OCI-LY7 (cell line): ENCODE measurements at regions not wholly inside any gene's neighbourhood (a gene's known extent, or its start where the extent isn't known, plus 50 kb on each side); places are given as distances from the start of the nearest gene placed in this dataset.

Source experiments
- BruUV-seq: library from RNA; stranded (reverse); fragments of 400-500 nt; replicated peaks from 2 replicates; lab custom pipeline; 2021; lab: Mats Ljungman, UMichigan
- CTCF ChIA-PET: fragments of 300-600 bp; sonication (Branson Sonifier 250); formaldehyde crosslinking; loops from one replicate; lab custom pipeline; 2022; ENCODE audit warnings: antibody characterized with exemption; ENCODE audit not compliant: unreplicated experiment; lab: Charles Lee
- POLR2A ChIA-PET: fragments of 300-600 bp; sonication (Branson Sonifier 250); formaldehyde crosslinking; loops from one replicate; lab custom pipeline; 2022; ENCODE audit warnings: antibody characterized with exemption; lab: Charles Lee
- DNase-seq: peaks from one replicate; pipeline ENCODE4 v3.0.0-alpha.2; 2015; ENCODE audit warnings: low spot score
- H2AFZ ChIP-seq: fragments of 200-600 bp; sonication (generic), shearing (Covaris generic); 2 replicates; pipeline ENCODE4 v1.6.1; 2014; ENCODE audit warnings: mild to moderate bottlenecking, antibody characterized with exemption, low read length, moderate library complexity
- H3K27ac ChIP-seq: fragments of 200-600 bp; sonication (generic); 2 replicates; pipeline ENCODE4 v1.5.1; 2014; ENCODE audit warnings: mixed run types, low read depth, mild to moderate bottlenecking, moderate library complexity, low read length, inconsistent platforms; ENCODE audit not compliant: poor library complexity, severe bottlenecking
- H3K36me3 ChIP-seq: fragments of 200-600 bp; sonication (generic); 2 replicates; pipeline ENCODE4 v1.6.1; 2014; ENCODE audit warnings: mild to moderate bottlenecking, antibody characterized with exemption, low read length, moderate library complexity, mixed read lengths; ENCODE audit not compliant: insufficient read depth
- H3K4me1 ChIP-seq: fragments of 200-600 bp; sonication (generic); 2 replicates; pipeline ENCODE4 v1.5.1; 2014; ENCODE audit warnings: mild to moderate bottlenecking, low read length; ENCODE audit not compliant: insufficient read depth, poor library complexity, severe bottlenecking
- H3K4me2 ChIP-seq: fragments of 200-600 bp; sonication (generic); 2 replicates; pipeline ENCODE4 v1.6.1; 2014; ENCODE audit warnings: mild to moderate bottlenecking, low read length
- H3K4me3 ChIP-seq: fragments of 200-600 bp; sonication (generic); 2 replicates; pipeline ENCODE4 v1.5.1; 2014; ENCODE audit warnings: mild to moderate bottlenecking, low read depth, low read length; ENCODE audit not compliant: poor library complexity, severe bottlenecking
- H3K79me2 ChIP-seq: fragments of 200-600 bp; sonication (generic); 2 replicates; pipeline ENCODE4 v1.6.1; 2016; ENCODE audit warnings: low read depth, mild to moderate bottlenecking, low read length, moderate library complexity, mixed read lengths; ENCODE audit not compliant: insufficient read depth
- H3K9me2 ChIP-seq: fragments of 200-600 bp; sonication (generic); 2 replicates; pipeline ENCODE4 v1.6.1; 2016; ENCODE audit warnings: mild to moderate bottlenecking, low read length, mixed read lengths; ENCODE audit not compliant: insufficient read depth
- H3K9me3 ChIP-seq: fragments of 200-600 bp; sonication (generic); 2 replicates; pipeline ENCODE4 v1.6.1; 2014; ENCODE audit warnings: mild to moderate bottlenecking, mixed run types, low read length, mixed read lengths
- H4K20me1 ChIP-seq: fragments of 200-600 bp; sonication (generic); 2 replicates; pipeline ENCODE4 v1.6.1; 2014; ENCODE audit warnings: mild to moderate bottlenecking, antibody characterized with exemption, low read length, moderate library complexity, mixed read lengths; ENCODE audit not compliant: insufficient read depth
- EZH2phosphoT487 ChIP-seq: fragments of 200-600 bp; sonication (generic); IDR thresholded peaks from 2 replicates; pipeline ENCODE4 v1.6.1; 2018; ENCODE audit warnings: low read depth, borderline replicate concordance, mild to moderate bottlenecking, mixed run types, antibody characterized with exemption, low read length, moderate library complexity, mixed read lengths
- intact Hi-C: fragments of 100-400 bp; cut with micrococcal nuclease; formaldehyde crosslinking; loops from one replicate; pipeline ENCODE4 v1.10.0; 2022; ENCODE audit not compliant: unreplicated experiment
- TF ChIP-seq, protein P1 (sequence below): fragments of 200-600 bp; sonication (generic); conservative IDR thresholded peaks from 2 replicates; pipeline ENCODE4 v1.5.1; 2014; ENCODE audit warnings: mild to moderate bottlenecking, antibody characterized with exemption, low read length, moderate library complexity, mixed read lengths

- no peak overlapping the region for H3K27ac ChIP-seq
- no peaks in the 10 kb centered on the region for H4K20me1 ChIP-seq
- H3K9me3 ChIP-seq, result no peaks in the 10 kb centered on the region
- no peaks in the 10 kb centered on the region for H3K79me2 ChIP-seq
- intact Hi-C loops, result no loop called here
- no peak overlapping the region for H3K4me3 ChIP-seq
- no peaks in the 10 kb centered on the region for H3K4me1 ChIP-seq
- POLR2A ChIA-PET, result no interaction called here
- CTCF ChIA-PET, result no interaction called here
- DNase-seq, result no peak
- no TSS peak for BruUV-seq
- no peak overlapping the region for H3K4me2 ChIP-seq
- TF ChIP-seq EZH2phosphoT487, result no peak
- TF ChIP-seq, protein P1, sequence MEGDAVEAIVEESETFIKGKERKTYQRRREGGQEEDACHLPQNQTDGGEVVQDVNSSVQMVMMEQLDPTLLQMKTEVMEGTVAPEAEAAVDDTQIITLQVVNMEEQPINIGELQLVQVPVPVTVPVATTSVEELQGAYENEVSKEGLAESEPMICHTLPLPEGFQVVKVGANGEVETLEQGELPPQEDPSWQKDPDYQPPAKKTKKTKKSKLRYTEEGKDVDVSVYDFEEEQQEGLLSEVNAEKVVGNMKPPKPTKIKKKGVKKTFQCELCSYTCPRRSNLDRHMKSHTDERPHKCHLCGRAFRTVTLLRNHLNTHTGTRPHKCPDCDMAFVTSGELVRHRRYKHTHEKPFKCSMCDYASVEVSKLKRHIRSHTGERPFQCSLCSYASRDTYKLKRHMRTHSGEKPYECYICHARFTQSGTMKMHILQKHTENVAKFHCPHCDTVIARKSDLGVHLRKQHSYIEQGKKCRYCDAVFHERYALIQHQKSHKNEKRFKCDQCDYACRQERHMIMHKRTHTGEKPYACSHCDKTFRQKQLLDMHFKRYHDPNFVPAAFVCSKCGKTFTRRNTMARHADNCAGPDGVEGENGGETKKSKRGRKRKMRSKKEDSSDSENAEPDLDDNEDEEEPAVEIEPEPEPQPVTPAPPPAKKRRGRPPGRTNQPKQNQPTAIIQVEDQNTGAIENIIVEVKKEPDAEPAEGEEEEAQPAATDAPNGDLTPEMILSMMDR, result no peak
- no peaks in the 10 kb centered on the region for H3K36me3 ChIP-seq
- H3K9me2 ChIP-seq, result no peaks in the 10 kb centered on the region
- no peak overlapping the region for H2AFZ ChIP-seq
These were observed 74.7 kb downstream of the MZT1 start for GRCh38 chr13:72652681-72653080.

GRCh38 chr13:72651144-72651543 is 76.3 kb downstream of the MZT1 start:
- H3K9me3 ChIP-seq, result no peaks in the 10 kb centered on the region
- H4K20me1 ChIP-seq, result no peaks in the 10 kb centered on the region
- intact Hi-C loops, result no loop called here
- no peak overlapping the region for H3K4me2 ChIP-seq
- no peak overlapping the region for H3K27ac ChIP-seq
- H3K9me2 ChIP-seq, result no peaks in the 10 kb centered on the region
- no peak overlapping the region for H2AFZ ChIP-seq
- H3K4me3 ChIP-seq, result no peak overlapping the region
- TF ChIP-seq EZH2phosphoT487, result no peak
- TF ChIP-seq, protein P1, result peak; percentile 31; the same call in 1 of the 2 replicates
- ChIA-PET POLR2A (no interaction called here), CTCF (no interaction called here)
- no peaks in the 10 kb centered on the region for H3K79me2 ChIP-seq
- no peaks in the 10 kb centered on the region for H3K36me3 ChIP-seq
- no TSS peak for BruUV-seq
- no peak for DNase-seq
- H3K4me1 ChIP-seq, result no peaks in the 10 kb centered on the region

- no TSS peak for BruUV-seq
- Histone ChIP-seq H4K20me1 (no peaks in the 10 kb centered on the region), H3K4me2 (no peak overlapping the region), H3K27ac (no peak overlapping the region), H3K79me2 (no peaks in the 10 kb centered on the region), H2AFZ (no peak overlapping the region), H3K9me2 (no peaks in the 10 kb centered on the region), H3K4me3 (no peak overlapping the region), H3K36me3 (no peaks in the 10 kb centered on the region), H3K4me1 (no peaks in the 10 kb centered on the region), H3K9me3 (no peaks in the 10 kb centered on the region)
- intact Hi-C loops, result no loop called here
- DNase-seq, result no peak
- ChIA-PET CTCF (no interaction called here), POLR2A (no interaction called here)
- TF ChIP-seq, protein P1, result no peak
- no peak for TF ChIP-seq EZH2phosphoT487
These were observed 77.3 kb downstream of the MZT1 start for GRCh38 chr13:72650051-72650700.
